Astrocyte (in vitro differentiated cells and primary cell): ENCODE measurements at regions not wholly inside any gene's neighbourhood (a gene's known extent, or its start where the extent isn't known, plus 50 kb on each side); places are given as distances from the start of the nearest gene placed in this dataset.

Experiments used
- EZH2 ChIP-seq: IDR thresholded peaks from 2 replicates; pipeline ENCODE4 v1.6.1; 2012; ENCODE audit warnings: mild to moderate bottlenecking, low read length, inconsistent platforms; ENCODE audit not compliant: insufficient read depth
- TF ChIP-seq, protein P1 (sequence below): IDR thresholded peaks from 2 replicates; pipeline ENCODE4 v1.5.1; 2011; ENCODE audit warnings: low read depth, mild to moderate bottlenecking, inconsistent platforms, low read length, moderate library complexity; ENCODE audit not compliant: insufficient read depth

DNA sequence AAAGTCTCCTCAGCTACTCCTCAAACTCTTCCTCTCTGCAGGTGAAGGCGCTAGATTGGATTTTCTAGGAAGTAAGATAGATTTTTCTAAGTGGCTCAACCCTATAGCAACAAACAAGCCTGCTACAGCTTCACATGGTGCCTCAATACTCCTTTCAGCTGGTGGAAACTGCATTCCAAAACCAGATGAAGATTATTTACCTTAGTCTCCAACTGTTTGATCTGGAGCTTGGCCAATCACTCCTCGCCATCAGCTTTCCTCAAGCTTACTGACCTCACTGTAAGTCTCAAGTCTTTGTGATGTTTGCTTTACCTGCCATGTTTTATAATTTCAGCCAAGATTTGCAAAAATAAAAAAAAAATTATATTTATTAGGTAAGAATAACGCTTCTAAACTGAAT lies 622.4 kb downstream of the CHSY3 start:
- TF ChIP-seq EZH2, result no peak
- TF ChIP-seq, protein P1, sequence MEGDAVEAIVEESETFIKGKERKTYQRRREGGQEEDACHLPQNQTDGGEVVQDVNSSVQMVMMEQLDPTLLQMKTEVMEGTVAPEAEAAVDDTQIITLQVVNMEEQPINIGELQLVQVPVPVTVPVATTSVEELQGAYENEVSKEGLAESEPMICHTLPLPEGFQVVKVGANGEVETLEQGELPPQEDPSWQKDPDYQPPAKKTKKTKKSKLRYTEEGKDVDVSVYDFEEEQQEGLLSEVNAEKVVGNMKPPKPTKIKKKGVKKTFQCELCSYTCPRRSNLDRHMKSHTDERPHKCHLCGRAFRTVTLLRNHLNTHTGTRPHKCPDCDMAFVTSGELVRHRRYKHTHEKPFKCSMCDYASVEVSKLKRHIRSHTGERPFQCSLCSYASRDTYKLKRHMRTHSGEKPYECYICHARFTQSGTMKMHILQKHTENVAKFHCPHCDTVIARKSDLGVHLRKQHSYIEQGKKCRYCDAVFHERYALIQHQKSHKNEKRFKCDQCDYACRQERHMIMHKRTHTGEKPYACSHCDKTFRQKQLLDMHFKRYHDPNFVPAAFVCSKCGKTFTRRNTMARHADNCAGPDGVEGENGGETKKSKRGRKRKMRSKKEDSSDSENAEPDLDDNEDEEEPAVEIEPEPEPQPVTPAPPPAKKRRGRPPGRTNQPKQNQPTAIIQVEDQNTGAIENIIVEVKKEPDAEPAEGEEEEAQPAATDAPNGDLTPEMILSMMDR, result no peak
